HG02642 (cell line): ENCODE measurements at regions not wholly inside any gene's neighbourhood (a gene's known extent, or its start where the extent isn't known, plus 50 kb on each side); places are given as distances from the start of the nearest gene placed in this dataset.

ENCODE experiments used
- ATAC-seq: cut with Tn5 transposase; IDR thresholded peaks from one replicate; pipeline ENCODE4 v1.9.1; 2021; ENCODE audit warnings: mild to moderate bottlenecking; ENCODE audit not compliant: unreplicated experiment, poor library complexity

DNA sequence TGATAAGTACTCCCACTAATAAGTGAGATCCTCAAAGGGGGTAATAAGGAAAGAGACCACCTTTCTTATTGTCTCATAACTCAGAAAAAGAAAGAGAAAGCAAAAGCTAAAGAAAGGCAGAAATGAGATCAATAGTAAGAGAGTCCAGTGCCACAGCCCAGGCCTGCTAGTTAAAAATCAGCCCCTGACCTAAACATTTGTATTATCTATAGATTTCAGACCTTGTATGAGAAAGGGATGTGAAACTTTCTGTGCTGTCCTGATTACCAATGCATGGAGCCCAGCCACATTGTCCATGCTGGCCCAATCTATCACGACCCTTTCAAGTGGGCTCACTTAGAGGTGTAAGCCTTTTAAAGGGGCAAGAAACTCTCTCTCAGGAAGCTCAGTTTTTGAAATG is 684.8 kb upstream of the TSPY4 start:
- no peak for ATAC-seq

- ATAC-seq: no peak
These were observed 682.2 kb upstream of the TSPY4 start for GRCh38 chrY:8655017-8655416.

DNA sequence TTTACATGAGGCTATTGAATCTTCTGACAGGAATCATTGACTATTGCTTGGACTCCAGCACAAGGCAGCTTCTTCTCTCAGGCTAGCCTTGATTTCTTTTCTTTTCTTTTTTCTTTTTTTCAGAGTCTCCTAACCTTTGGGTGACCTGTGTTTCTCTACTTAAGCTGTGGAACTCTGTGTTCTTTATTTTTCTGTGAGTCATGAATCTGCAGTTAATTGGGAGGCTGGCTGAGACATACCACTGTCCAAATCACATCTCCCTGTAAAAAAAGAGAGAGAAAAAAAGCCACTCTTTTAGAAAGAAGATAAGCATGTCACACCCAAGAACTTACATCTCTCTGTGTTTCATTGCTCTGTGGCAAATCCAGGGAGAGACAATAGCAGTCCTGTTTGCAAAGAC is 681.2 kb upstream of the TSPY4 start:
- no peak for ATAC-seq

- no peak for ATAC-seq
These were observed 680.7 kb upstream of the TSPY4 start for GRCh38 chrY:8656515-8656914.

GRCh38 chrY:8659721-8660120 is 677.5 kb upstream of the TSPY4 start:
- ATAC-seq: no peak

GRCh38 chrY:8673896-8674295 is 663.4 kb upstream of the TSPY4 start:
- ATAC-seq: no peak

- ATAC-seq: no peak
These were observed 659.8 kb upstream of the TSPY4 start for GRCh38 chrY:8677336-8677935.

GRCh38 chrY:8687154-8687553 is 650.1 kb upstream of the TSPY4 start:
- ATAC-seq: no peak

DNA sequence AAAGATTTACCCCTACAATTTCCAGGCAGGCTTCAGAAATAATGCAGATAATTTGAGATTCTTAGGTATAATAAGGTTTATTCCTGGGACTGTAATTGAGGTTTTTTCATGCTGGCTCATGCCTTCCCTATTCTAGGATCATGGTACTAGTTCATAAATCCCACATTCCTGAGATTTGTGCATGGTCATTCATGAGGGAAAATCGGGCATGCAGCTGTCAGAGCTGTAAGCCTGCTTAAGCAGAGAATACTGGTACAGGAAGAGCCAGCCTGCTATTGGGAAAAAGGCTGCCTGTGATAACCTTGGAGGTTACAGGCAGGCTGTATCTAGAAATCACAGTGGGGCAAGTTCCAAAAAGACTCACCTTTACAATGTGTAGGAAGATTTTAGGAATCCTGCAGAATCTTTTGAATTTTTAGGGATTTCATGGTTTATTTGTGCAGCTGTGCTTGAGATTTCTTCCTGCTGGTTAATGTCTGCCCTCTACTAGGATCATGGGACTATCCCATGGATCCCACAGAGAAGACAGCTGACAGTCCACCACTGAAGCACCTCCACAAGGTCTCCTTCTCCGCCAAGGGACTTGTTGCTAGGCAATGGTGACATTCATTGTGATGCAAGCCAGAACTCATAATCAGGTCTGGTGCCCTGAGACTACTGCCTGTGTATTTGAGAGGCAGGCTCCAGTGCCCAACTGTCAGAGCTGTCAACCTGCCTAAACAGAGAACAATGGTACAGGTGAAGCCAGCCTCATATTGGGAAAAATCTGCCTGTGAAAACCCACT is 646.2 kb upstream of the TSPY4 start:
- no peak for ATAC-seq

DNA sequence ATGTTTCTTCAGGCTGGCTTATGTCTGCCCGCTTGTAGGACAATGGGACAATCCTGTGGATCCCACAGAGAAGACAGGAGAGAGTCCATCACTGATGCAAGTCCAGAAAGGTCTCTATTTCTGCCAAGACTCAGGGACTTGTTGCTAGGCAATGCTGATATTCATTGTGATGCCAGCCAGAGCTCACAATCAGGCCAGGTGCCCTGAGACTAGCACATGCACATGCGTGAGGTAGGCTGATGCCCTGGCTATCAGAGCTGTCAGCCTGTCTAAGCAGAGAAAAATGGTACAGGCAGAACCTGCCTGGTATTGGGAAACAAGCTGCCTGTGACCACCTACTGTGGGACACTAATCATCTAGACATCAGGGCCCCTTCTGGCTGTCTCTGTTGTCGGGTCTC is 638.7 kb upstream of the TSPY4 start:
- no peak for ATAC-seq

GRCh38 chrY:8705636-8706300 is 631.5 kb upstream of the TSPY4 start:
- no peak for ATAC-seq

DNA sequence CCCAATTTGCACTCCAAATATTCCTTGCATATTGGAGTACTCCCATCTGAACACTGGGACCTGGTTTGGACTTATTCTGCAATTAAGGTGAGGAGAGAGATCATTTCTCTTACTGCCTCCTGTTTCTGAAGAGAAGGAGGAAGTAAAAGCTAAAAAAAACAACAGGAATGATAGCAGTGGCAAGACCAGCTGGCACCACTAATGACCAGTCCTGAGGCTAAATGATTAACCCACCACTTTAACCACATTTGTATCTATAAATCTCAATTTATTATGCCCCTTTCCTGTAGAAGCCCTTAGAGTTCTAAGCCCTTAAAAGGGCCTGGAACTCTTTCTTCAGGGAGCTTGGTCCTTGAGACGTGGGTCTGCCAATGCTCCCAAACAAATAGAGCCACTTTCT is 625.0 kb upstream of the TSPY4 start:
- no peak for ATAC-seq

DNA sequence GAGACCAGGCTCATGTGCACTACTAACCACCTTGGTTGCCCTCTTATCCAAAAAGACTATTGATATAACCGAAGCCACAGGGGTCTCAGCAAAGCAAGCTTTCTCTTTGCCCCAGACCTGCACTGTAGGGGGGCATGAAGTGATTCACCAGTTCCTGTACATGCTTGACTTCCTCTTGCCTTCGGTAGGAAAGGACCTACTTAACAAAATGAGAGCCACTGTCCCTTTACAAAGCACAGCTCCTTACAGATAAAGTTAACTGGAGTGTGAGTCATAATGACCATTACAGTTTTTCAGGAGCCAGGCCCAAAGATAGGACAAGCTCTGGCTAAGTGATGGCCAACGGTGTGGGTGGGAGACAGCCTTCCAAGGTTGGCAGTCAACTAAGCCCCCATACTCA is 622.0 kb upstream of the TSPY4 start:
- no peak for ATAC-seq

- no peak for ATAC-seq
These were observed 610.6 kb upstream of the TSPY4 start for GRCh38 chrY:8726616-8727015.

DNA sequence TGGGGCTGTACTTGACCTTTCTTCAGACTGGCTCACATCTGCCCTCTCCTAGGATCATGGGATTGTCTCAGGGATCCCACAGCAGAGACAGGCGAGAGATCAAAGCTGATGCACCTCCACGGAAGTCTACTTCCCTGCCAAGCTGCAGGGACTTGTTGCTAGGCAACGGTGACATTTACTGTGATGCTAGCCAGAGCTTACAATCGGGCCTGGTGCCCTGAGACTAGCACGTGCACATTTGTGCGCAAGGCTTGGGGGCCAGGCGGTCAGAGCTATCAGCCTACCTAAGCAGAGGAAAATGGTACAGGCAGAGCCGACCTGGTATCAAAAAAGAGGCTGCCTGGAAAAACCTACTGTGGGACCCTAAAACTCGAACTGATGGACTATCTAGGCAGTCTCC is 607.3 kb upstream of the TSPY4 start:
- no peak for ATAC-seq

DNA sequence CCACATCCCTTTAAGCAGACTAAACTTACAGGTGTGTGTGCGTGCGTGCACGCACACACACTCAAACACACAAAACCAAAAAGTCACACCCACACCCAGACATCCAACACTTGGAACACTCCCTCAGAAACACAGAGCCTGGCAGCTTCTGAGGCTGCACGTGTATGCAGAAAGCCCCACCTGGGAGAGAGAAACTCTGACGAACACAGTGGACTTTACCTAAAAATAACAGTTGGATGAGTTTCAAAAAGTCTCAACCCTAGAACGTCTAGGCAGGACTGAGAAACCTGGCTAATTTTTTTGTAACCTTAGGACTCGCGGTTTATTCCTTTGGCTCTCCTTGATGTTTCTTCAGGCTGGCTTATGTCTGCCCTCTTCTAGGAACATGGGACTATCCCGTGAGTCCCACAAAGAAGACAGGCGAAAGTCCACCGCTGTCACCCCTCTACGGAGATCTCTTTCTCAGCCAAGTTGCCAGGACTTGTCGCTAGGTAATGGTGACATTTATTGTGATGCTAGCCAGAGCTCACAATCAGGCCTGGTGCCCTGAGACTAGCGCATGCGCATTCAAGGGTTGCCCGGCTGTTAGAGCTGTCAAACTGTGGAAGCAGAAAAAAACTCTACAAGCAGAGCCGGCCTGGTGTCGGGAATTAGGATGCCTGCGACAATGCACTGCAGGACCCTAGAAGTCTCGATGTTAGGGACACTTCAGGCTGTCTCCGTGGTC is 595.8 kb upstream of the TSPY4 start:
- no peak for ATAC-seq

- ATAC-seq: no peak
These were observed 573.1 kb upstream of the TSPY4 start for GRCh38 chrY:8764184-8764583.

DNA sequence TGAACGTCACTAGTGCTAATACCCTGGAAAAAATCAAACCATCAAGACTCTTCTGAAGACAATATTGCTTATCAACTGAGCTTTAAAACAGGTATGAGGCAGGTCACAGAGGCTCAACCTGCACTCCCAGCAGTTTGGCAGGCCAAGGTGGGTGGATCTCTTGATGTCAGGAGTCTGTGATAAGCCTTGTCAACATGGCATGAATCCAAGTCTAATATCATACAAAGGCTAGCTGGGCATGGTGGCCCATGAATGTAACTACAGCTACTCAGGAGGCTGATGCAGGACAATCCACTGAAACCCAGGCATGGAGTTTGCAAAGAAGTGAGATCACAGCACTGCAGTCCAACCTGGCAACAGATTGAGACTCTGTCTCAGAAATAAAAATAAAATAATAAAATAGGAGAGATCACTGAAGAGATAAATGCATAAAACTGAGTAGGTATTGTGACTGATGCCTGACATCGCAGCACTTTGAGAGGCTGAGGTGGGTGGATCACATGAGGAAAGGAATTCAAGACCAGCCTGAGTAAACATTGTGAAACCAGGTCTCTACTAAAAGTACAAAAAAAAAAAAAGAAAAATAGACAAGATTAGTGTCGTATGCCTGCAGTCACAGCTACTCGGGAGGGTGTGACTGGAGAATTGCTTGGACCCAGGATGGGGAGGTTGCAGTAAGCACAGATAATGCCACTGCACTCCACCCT is 555.9 kb upstream of the TSPY4 start:
- ATAC-seq: no peak

- ATAC-seq: no peak
These were observed 542.7 kb upstream of the TSPY4 start for GRCh38 chrY:8794561-8794960.

- ATAC-seq: no peak
These were observed 532.9 kb upstream of the TSPY4 start for GRCh38 chrY:8804317-8804716.
